Erythroblast (primary cell): ENCODE measurements at regions not wholly inside any gene's neighbourhood (a gene's known extent, or its start where the extent isn't known, plus 50 kb on each side); places are given as distances from the start of the nearest gene placed in this dataset.

Source experiments
- GATA1 ChIP-seq: IDR thresholded peaks from 2 replicates; pipeline ENCODE4 v1.6.1; 2011; ENCODE audit warnings: low read depth, mild to moderate bottlenecking, control low read depth, low read length, moderate library complexity
- POLR2A ChIP-seq: IDR thresholded peaks from 2 replicates; pipeline ENCODE4 v1.6.1; 2011; ENCODE audit warnings: mild to moderate bottlenecking, low read length

DNA sequence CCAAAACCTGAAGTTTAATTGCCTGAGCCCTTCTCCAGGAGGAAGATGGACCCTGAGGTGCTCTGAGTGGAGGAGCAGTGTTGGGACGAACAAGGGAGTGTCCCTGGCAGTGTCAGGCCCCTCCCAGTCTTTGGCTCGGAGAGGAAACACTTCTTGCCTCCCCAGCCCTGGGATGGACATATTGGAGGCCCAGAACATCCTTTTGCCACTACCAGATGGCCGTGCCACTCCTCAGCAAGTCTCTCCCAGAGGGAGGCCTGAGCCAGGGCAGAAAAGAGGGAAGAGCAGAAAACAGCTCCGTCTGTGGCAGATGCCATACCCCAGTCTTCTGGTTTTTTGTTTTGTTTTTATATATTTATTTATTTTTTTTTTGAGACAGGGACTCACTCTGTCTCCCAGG lies 91.5 kb upstream of the CRHR1 start:
- TF ChIP-seq POLR2A (no peak), GATA1 (no peak)
